K562 (cell line): ENCODE measurements at regions not wholly inside any gene's neighbourhood (a gene's known extent, or its start where the extent isn't known, plus 50 kb on each side); places are given as distances from the start of the nearest gene placed in this dataset.

Source experiments
- ATAC-seq: fragments of 200-7000 bp; cut with Tn5 transposase; 3 replicates; pipeline ENCODE4 v1.9.1; 2020; ENCODE audit warnings: moderate library complexity
- BruUV-seq: library from RNA; stranded (reverse); fragments of 400-500 nt; replicated peaks from 2 replicates; lab custom pipeline; 2021; lab: Mats Ljungman, UMichigan
- CTCF ChIA-PET: fragments of 300-600 bp; formaldehyde crosslinking; extraction: SDS; loops from one replicate; lab custom pipeline; 2021; ENCODE audit warnings: low intra/inter-chr PET ratio; lab: Yijun Ruan, JAX
- POLR2A ChIA-PET: fragments of 300-600, 350-650 bp; sonication (Branson Sonifier 250); formaldehyde crosslinking; extraction: SDS; loops from one replicate; lab custom pipeline; 2021; ENCODE audit warnings: antibody characterized with exemption, inconsistent platforms; lab: Yijun Ruan, JAX
- DNase-seq, 4 experiments: peaks; one replicate each; pipeline versions ENCODE4 v3.0.0 to v3.0.0-alpha.2; 2011 to 2018; ENCODE audit warnings: low spot score in 3 of 4, mixed read lengths in 3 of 4; ENCODE audit errors: extremely low read depth in 1 of 4
- FAIRE-seq: peaks from 2 replicates; lab custom pipeline; 2011; peaks lifted over from hg19 to GRCh38; lab: Jason Lieb, UNC
- H2AFZ ChIP-seq: 2 replicates; pipeline ENCODE4 v1.6.0; 2011; ENCODE audit warnings: low read depth, low read length, control low read depth, inconsistent platforms
- H3K27ac ChIP-seq: fragments of 200-600 bp; 3 replicates; pipeline ENCODE4 v1.8.0; 2011; ENCODE audit warnings: low read depth, mild to moderate bottlenecking, control low read depth, inconsistent platforms, low read length, moderate library complexity, mixed read lengths; ENCODE audit errors: extremely low read depth
- H3K27me3 ChIP-seq, 2 experiments: fragments of 300-600 bp in 1 of 2; 2 replicates in 1 of 2; 3 replicates in 1 of 2; pipeline versions ENCODE4 v1.6.0 to v1.8.0; 2011; ENCODE audit warnings: inconsistent platforms in 2 of 2, low read length in 2 of 2, mild to moderate bottlenecking in 1 of 2, mixed read lengths in 1 of 2, moderate library complexity in 1 of 2; ENCODE audit not compliant: control insufficient read depth in 2 of 2, insufficient read depth in 2 of 2
- H3K36me3 ChIP-seq: fragments of 300-600 bp; 3 replicates; pipeline ENCODE4 v1.8.0; 2011; ENCODE audit warnings: mild to moderate bottlenecking, low read length, inconsistent platforms; ENCODE audit not compliant: control insufficient read depth, insufficient read depth
- H3K4me1 ChIP-seq, 2 experiments: fragments of 200-600 bp in 1 of 2; replicated peaks in 1 of 2; 2 replicates in 1 of 2; 3 replicates in 1 of 2; pipeline versions ENCODE4 v1.5.1 to v1.8.0; 2011; ENCODE audit warnings: inconsistent platforms in 2 of 2, low read length in 2 of 2, mild to moderate bottlenecking in 1 of 2, mixed read lengths in 1 of 2, moderate library complexity in 1 of 2; ENCODE audit not compliant: control insufficient read depth in 2 of 2, insufficient read depth in 2 of 2
- H3K4me2 ChIP-seq: 2 replicates; pipeline ENCODE4 v1.6.1; 2011; ENCODE audit warnings: low read length, control low read depth, inconsistent platforms, mixed read lengths; ENCODE audit not compliant: insufficient read depth
- H3K4me3 ChIP-seq: fragments of 200-600 bp; sonication (generic), shearing (Covaris generic); 2 replicates; pipeline ENCODE4 v1.5.1; 2016; ENCODE audit warnings: control low read depth, inconsistent platforms
- H3K79me2 ChIP-seq: fragments of 200-600 bp; 3 replicates; pipeline ENCODE4 v1.8.0; 2011; ENCODE audit warnings: low read length, inconsistent platforms; ENCODE audit not compliant: control insufficient read depth, insufficient read depth
- H3K9ac ChIP-seq, 2 experiments: 2 replicates each; pipeline versions ENCODE4 v1.6.0 to v1.6.1; 2011; ENCODE audit warnings: low read depth in 2 of 2, low read length in 2 of 2, control low read depth in 1 of 2, inconsistent platforms in 1 of 2, mild to moderate bottlenecking in 1 of 2, mixed read lengths in 1 of 2; ENCODE audit not compliant: insufficient read depth in 1 of 2
- H3K9me1 ChIP-seq: one replicate; pipeline ENCODE4 v1.6.0; 2011; ENCODE audit warnings: inconsistent platforms, mild to moderate bottlenecking, low read length, moderate library complexity; ENCODE audit not compliant: control insufficient read depth, insufficient read depth
- H3K9me3 ChIP-seq: replicated peaks from 2 replicates; pipeline ENCODE4 v1.5.1; 2011; ENCODE audit warnings: low read depth, low read length, inconsistent platforms; ENCODE audit not compliant: control insufficient read depth, insufficient read depth
- H4K20me1 ChIP-seq: replicated peaks from 2 replicates; pipeline ENCODE4 v1.6.1; 2011; ENCODE audit warnings: low read length, inconsistent platforms, mixed read lengths; ENCODE audit not compliant: control insufficient read depth, insufficient read depth
- CEBPB ChIP-seq: fragments of 450-650 bp; IDR thresholded peaks from 2 replicates; pipeline ENCODE4 v1.6.1; 2016; ENCODE audit warnings: missing genetic modification characterization, missing compliant biosample characterization
- HMG20B ChIP-seq: fragments of 250-450 bp; sonication (Bioruptor Pico); IDR thresholded peaks from 2 replicates; pipeline ENCODE4 v1.5.0; 2021; ENCODE audit warnings: mild to moderate bottlenecking
- NCOA2 ChIP-seq, 2 experiments: fragments of 450-650 bp; IDR thresholded peaks; 2 replicates each; pipeline ENCODE4 v1.6.1; 2018; ENCODE audit warnings: mild to moderate bottlenecking in 2 of 2, moderate library complexity in 1 of 2; ENCODE audit not compliant: partially characterized antibody in 2 of 2
- ZFP91 ChIP-seq: sonication (generic); formaldehyde crosslinking; IDR thresholded peaks from 2 replicates; pipeline ENCODE4 v1.8.0; 2022; ENCODE audit warnings: mild to moderate bottlenecking, missing genetic modification reagents
- WGBS: fragments of 100-300 bp; shearing (Covaris generic); methylation state at CpG from one replicate; pipeline ENCODE4 v1.1.6; 2016; ENCODE audit warnings: low coverage, mixed read lengths; ENCODE audit not compliant: insufficient coverage; ENCODE audit errors: missing lambda C conversion rate; 5-methylcytosine and 5-hydroxymethylcytosine counted together
- in situ Hi-C: fragments of 300-500 bp; cut with MboI; formaldehyde crosslinking; loops from 4 replicates; pipeline ENCODE4 v1.15.0; 2018; ENCODE audit warnings: inconsistent platforms, mixed read lengths
- intact Hi-C: fragments of 100-400 bp; cut with micrococcal nuclease; formaldehyde crosslinking; loops from 2 replicates; pipeline ENCODE4 v1.14.2; 2022

DNA sequence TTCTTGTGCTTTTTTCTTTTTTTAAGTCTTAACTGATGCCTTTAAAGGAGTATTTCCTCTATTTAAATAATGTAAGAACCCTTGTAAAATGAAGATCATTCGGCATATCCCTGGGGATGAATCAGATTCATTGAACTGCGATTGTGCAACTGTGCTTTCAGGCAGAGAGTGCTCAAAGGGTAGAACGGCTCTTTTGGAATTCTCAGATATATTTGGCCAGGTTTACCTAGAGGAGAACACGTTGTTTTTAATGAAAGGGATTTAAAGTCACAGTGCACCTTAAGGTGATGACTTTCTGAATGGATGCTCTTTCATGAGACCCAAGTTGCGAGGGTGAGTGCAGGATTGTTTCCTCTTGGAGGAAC, 51.6 kb upstream of the ELOVL6 start:
- Histone ChIP-seq H3K9me3 (0 out of 2 replicates have a peak, but pooled peaks cover 2% of the 10 kb centered on the region), H3K4me3 (no peak overlapping the region), H3K36me3 (no peaks in the 10 kb centered on the region), H2AFZ (no peak overlapping the region), H3K9me1 (no peaks in the 10 kb centered on the region), H3K4me2 (no peak overlapping the region), H3K9ac (no peak overlapping the region), H3K27me3 (no peaks in the 10 kb centered on the region), H3K79me2 (no peaks in the 10 kb centered on the region), H3K4me1 (peaks cover 20 to 33% of the 10 kb centered on the region in 2 experiments), H3K27ac (no peak overlapping the region)
- DNase-seq (no peak), FAIRE-seq (no peak), ATAC-seq (no peak)
- WGBS: 60% methylated on average over 5 of the region's 5 CpGs
- ChIA-PET CTCF (no interaction called here), POLR2A (no interaction called here)
- in situ Hi-C loops (no loop called here), intact Hi-C loops (no loop called here)
- BruUV-seq: no TSS peak
- peak; percentile 38; the same call in 1 of the 2 replicates for TF ChIP-seq CEBPB
- TF ChIP-seq ZFP91: peak; percentile 71
- no peak for TF ChIP-seq HMG20B (CRISPR knock-in tag)
- no peak for TF ChIP-seq NCOA2 (IDR thresholded peaks at IDR 0.05; ENCODE audit: partially characterized antibody in 2 of 2)
- TF ChIP-seq, all 486 proteins: peak for 2
- no peaks in the 10 kb centered on the region for H4K20me1 ChIP-seq
